HG02938 (cell line): ENCODE measurements at regions not wholly inside any gene's neighbourhood (a gene's known extent, or its start where the extent isn't known, plus 50 kb on each side); places are given as distances from the start of the nearest gene placed in this dataset.

Source experiments
- ATAC-seq: cut with Tn5 transposase; IDR thresholded peaks from one replicate; pipeline ENCODE4 v1.9.1; 2021; ENCODE audit warnings: mild to moderate bottlenecking, moderate library complexity; ENCODE audit not compliant: unreplicated experiment

DNA sequence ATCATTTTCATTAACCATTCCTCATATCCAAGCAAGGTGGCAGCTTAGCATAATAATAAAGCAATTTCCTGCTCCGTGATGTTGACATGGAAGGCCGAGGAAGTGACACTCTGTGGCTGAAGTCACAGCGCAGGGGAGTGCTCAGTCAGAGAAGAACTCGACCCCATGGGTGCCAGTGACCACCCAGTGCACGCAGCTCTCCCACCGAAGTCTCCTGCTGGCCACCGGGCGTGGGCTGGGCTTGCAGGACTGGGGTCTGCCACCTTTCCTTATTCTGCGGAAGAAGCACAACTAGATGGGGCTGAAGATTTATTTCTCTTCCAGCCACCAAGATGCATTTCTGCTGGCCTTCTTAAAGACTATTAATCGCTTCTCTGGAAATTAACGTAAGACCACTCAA is 132.1 kb upstream of the SPACA7 start:
- ATAC-seq = no peak

DNA sequence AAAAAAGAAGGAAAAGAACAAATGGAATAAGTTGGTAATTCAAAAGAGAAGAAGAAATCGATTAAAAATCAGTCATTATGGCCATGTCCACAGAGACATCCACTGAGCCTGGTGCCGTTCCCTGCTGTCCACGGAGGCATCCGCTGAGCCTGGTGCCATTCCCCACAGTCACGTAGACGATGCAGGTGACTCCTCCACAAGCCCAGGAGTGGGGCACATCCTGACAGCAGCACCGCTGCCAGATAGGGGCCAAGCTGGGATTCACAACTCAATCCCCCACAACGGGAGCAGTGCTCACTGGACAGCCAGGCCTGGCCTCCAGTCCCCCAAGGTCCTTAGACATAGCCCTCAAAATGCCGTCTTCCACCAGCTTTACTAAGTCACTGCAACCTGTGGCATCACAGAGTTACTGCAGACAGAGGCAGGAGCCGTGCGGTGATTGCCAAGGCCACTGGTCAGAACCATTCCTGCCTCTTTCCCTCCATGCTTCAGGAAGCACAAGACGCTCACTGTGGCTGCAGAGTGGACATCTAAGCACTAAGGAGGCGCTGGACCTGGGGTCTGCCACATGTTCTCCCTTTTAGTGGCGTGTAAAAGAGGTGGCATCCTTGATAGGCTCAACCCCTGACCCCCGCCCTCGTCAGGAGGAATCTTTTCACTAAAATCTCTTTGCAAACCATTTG is 131.5 kb upstream of the SPACA7 start:
- no peak for ATAC-seq

DNA sequence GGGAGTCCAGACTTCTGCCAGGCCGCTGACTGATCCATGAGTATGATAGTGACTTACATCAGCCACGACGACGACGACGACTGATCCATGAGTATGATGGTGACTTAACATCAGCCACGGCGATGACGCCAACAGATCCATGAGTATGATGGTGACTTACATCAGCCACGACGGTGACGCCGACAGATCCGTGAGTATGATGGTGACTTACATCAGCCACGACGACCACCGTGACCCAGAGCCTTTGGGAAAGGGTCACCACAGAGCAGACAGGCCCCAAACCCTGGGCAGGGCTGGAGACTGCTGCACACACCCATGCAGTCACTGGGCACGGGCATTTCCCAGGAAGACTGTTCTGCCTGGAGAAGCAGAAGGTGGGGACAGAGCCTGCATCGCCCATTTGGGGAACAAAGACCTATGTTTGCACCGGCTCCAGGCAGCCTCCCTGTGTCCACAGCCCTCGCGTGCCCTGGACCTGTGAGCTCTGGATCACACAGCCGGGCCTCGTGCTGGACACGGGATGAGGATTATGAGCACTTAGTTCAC is 130.9 kb upstream of the SPACA7 start:
- ATAC-seq = no peak

DNA sequence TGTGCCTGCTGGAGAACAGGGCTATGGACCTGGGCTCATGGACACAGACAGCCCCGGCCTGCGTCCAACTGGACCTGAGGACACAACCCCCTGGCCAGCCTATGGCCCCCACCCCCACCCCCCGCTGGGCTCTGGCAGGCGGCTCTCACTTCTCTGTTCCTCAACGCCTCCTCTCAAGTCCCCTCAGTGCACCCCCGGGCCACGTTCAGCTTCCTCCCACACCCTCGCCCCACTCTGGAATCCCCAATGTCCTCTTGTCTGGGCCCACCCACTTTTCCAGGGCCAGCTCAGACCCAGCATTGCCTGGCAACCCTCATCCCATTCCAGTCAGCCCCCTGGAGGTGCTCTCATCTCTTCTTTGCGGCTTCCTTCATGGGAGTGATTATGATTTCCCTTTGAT is 130.2 kb upstream of the SPACA7 start:
- no peak for ATAC-seq

DNA sequence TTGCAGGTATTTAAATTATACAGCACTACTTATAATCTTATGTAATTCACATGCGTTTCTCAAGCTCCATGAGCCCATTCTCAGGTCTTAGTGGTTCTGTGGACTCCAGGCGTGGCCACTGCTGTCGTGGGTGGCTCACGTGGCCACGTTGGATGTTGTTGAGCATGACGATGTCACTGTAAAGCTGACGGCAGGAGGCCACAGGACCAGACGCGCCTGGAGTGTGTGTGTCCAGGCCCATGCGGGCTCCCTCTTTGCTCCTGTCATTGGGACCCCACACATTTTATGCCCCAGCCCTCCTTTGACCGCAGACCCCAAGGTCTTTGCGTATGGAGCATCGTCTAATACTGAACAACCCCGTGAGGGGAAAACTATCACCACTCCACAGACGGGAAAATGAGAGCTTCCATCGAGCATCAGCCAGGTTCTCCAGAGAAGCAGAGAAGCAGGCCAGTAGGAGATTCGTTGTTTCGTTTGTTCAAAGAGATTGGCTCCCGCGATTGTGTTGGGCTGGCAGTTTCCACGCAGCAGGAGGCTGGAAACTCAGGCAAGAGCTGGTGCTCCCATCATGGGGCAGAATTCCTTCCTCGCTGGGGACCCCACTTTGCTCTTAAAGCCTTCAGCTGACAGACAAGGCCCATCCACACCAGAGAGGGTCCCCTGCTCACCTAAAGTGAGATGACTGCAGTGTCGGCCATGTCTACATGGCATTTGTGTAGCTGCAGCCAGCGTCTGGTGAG is 129.3 kb upstream of the SPACA7 start:
- no peak for ATAC-seq

DNA sequence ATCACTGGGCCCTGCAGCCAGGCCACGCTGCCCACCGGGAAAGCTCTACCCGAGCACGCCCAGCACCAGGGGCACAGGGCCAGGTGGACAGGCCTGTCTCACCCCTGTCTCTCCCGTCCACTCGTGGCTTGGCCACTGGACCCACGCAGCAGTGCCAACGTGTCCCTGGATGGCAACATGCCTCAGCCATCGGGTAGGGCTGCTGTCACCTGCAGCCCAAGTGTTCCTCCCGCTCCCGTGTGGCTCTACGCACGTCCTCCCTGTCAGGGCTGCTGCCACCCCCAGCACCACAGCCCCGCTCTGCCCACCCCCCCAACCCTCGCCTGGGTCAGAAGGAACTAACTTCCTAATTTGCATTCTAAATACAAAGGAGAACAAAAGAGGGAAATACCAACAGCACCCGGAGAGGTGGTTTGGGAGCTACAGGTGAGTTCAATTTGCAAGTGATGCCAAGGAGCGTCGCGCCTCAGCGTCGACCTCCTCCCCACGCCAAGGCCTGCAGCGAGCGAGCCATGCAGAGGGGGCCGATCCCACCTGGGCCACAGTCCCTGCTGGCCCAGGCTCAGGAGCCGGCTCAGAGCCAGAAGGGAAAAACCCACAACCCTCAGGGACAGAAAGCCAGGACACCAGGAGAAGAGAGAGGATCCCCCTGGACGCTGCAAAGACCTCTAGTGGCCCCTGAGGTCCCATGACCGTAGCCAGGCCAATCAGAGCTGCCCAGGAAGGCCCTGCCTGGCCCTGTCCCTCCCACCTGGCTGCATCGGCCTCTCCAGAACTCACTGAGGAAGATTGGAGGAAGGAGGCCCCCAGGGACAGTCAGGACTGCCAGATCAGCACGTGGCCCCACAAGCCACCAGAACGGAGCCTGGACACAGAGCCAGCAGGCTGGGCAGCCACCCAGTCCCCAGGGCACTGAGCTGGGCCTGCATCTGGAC is 128.4 kb upstream of the SPACA7 start:
- ATAC-seq = no peak

DNA sequence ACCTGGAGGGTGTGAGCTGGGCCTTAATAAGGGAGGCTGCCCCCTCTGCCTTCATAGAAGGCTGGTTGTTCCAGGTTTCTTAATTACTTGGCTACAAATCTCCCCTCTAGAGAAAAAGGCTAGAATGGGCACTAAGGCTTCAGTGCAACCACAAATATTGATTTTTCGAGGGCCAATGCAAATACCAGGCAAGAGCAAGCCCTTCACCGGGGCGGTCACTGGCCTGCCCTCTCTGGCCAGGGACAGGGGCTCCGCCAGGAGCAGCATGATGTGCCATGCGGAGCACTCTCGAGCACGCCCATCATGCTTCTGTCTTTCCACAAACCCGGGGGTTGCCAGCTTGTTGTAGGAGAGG is 127.8 kb upstream of the SPACA7 start:
- no peak for ATAC-seq

DNA sequence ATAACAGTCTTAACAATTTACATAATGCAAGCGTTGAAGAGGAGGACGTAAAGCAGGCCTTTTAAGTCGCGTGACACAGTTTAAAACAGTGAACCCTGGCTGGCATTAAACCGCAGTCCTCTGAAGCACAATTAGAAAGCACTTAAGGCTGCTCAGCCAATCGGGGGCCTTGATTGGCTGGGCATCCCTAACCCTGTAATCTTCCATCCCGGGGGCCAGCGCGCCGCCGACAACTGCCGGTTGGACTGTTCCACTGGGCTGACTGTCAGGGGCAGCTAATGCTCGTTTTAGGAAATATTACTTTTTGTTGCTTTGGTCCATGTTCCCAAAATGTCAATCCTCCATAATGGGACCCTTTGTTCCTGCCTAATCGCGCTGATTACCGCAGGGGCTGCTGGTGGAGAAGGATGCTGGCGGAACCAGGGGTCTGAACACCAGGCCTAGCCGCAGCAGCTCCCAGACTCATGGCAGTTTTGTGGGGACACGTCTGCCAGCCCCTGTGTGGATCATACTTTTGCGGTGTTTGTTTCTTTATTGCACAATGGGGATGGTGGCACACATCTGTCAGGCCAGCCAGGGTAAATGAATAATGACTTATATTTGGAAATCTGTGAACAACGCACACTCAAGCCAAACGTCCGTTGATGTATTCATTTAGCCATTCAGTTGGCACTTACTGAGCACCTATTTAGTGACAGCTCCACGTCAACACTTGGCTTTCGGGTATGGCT is 127.1 kb upstream of the SPACA7 start:
- ATAC-seq = no peak

DNA sequence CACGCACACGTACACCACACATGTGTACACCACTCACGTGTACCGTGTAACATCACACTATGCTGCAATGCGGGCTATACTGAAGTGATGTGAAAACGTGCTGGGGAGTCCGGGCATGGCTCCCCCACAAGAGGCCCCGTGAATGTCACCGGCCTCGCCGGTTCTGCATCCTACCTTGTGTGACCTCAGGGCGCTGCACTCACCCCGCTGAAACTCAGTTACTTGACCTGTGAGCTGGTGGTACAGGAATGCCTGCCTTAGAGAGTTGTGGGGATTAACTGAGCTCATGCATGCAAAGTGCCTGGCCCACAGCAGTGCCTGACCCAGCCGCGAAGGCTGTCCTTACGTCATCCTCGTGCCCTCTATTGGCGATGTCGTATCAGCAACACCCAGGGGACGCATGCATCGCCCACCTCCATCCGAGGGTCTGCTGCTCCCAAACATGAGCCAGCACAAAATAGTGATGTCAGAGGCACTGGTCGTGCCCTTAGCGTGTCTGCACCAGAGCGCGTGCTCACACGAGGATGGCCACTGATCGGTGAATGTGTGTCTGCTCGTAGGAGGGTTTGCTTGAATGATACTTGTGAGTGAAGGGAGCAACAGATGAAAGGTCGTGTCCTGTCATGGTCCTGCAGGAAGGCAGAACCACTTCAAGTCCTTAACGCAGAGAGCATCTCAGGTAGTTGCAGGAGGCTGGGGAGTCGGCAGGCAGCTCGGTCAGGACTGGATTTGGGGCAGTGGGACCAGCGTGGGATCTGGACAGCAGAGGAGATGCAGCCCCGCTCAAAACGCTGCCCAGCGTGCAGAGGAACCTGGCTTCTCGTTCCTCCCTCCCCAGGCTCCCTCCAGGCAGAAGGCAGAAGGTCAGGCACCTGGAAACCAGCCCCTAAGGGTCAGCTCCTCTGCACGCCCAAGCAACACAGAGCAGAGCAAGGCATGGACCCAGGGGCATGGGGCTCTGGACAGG is 126.2 kb upstream of the SPACA7 start:
- no peak for ATAC-seq

DNA sequence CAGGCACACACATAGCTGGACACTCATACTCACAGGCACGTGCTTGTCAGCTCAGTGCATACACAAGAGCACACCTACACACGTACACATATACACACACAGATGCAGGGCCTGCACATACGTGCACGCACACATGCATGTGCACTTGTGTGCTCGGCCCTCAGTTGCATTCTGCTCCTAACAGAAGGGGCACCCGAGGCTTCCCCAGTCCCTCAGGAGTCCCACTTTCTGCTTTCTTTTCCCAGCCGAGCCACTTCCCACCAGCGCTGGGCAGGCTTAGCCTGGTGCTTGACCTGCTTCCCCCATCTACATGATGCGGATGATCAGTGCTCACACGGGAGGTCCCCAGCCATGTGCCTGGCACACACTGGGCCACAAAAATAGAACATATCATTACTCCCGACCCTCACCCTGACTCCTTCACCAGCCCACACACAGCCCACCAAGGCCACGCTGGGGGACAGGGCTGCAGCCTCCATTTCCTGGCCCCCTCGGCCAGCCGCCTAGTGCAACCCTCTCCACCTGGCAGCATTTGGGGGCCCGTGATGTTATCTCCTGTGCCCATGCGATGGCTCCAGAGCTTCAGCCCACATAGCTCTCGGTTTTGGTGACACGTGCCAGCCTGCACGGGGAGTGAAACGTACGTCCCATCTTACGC is 125.2 kb upstream of the SPACA7 start:
- no peak for ATAC-seq

DNA sequence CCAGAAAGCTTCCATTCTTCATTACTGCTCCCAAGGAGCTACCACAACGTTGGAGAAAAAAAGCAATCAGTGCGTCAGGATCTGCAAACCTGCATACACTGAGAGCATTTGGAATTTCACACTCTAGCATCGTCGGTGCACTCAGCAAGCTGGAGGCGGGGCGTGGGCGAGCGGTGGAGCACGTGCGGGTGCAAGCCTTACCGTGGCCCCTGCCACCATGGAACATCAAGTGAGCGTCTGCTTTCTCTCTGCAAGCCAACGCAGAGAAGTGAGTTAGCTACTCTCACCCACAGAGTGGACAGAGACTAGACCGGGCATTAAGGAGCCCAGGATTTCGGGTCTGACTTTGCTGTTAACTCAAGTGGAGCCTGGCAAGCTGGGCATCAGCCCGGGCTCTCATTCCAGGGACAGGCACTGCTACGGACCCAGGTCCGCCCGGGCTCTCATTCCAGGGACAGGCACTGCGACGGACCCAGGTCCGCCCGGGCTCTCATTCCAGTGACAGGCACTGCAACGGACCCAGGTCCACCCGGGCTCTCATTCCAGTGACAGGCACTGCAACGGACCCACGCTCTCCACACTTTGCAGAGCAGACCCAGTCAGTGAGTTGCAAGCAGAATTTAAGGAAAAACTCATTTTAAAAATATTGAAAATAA is 124.1 kb upstream of the SPACA7 start:
- no peak for ATAC-seq

DNA sequence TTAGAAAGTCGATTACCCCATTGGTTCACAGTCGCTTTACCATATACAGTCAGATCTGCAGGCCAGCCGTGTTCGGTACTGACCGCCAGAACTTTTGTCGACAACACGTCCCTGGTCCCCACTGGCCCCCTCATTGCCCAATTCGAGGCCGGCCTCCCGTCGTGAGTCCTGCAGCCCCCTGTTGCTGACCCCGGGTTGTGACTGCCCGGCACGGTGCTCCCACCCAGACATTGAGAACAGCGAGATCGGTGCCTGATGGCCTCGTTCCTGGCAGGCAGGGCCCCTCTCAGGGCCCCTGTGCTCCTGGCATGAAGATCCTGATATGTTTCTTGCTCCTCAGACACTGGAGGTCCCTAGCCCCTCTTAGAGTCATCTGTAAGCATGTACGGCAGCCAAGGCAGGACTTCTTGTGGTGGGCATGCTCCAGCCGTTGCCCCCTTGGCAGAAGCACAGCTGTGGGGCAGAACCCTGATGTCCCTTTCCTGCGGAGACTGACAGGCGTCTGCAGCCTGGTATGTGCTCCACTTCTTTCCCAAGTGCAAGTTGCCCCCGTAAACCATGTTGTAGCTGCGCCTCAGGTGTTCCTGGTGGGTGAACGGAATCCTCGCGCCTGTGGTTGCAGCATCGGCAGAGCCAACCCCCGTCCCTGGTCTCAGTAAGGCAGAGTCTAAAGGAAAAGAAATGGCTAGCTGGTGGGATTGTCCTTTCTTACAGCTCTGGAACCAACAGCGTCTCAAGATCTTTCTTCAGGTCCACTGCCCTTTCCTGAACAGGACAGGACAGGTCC is 123.2 kb upstream of the SPACA7 start:
- ATAC-seq = no peak

DNA sequence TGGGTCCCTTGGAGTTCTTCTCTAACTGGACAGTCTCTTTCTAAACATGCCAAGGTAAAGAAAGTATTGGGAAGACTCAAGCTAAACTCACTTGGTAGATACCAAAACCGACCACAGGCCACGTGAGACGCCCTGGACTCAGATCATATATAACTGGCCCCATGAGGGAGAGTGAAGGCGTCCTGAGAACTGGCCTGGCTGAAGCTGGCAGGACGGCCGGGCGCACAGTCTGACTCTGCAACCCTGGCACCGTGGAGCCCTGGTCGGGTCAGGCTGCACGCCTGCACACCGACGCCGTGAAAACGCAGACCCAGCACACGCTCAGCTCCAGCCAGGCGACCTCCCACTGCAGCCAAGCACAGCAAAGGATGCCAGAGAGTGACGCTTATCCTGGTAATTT is 122.5 kb upstream of the SPACA7 start:
- no peak for ATAC-seq

DNA sequence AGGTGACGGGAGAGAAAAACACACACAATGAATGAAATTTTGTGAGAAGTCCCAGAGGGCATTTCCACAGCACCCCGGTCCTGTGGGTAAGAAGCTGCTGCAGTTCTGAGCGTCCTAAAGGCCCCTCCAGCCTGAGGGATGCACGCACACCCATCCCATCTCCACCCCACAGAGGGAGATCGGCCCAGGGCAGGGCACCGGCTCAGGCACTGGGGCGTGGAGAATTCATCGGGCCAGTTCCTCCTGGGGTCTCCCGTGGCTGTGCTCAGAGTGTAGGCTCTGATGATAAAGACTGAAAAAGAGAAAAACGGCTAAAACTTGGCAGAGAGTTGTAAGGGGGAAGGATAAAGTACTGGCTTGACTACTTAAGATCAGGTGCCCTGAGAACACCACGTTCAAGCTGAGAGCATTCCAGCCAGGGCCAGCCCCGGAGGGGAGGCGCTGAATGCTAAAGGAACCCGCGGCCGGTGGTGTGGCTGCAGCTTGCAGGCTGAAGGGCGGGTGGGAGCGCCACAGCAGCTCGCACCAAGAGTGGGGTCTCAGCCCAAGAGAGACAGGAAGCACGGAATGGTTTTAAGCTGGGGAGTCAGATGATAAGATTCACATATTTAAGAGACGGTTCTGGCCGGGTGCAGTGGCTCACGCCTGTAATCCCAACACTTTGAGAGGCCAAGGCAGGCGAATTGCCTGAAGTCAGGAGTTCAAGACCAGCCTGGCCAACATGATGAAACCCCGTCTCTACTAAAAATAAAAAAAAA is 121.9 kb upstream of the SPACA7 start:
- ATAC-seq = no peak

DNA sequence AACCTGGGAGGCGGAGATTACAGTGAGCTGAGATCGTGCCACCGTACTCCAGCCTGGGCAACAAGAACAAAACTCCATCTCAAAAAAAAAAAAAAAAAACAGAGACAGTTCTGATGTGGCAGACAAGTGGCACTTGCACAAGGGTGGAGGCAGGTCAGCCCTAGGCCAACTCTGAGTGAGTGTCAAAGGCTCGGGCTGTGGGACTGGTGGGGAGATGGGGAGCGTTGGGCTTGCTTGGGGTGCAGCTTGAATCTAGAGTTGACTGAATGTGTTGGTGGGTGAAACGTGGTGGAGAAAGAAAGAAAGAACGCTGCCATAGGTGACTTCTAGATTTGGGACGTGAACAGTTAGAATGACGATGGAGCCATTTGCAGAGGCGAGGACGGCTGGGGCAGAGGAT is 121.3 kb upstream of the SPACA7 start:
- no peak for ATAC-seq

DNA sequence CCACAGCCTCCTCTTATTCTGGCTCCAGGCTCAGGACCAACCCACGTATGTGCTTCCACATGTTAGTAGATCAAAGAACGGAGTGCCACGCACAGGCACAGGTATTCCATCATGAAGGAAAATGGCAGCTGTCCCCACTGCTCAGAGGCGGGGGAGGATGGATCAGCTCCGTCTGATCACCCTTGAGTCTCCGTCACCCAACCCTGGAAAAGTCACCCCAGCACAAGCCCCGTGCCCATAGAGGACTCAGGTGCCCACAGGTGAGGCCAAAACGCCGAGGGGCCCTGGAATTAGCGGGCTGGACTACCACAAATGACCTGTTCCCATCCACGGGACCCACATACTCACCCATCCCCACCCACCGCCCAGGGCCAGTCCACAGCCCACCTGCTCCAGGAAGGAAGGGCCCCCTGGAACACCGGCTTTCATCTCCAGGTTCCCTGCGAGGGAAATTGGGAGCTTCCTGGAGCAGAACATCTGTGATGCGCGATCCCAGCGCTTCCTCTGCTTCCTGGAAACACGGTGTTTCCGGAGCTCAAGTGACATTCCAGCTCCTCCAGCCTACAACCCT is 120.5 kb upstream of the SPACA7 start:
- no peak for ATAC-seq
